Hematopoietic multipotent progenitor cell treated with erythropoietin and hydrocortisone succinate and interleukin-3 and kit ligand, for 15 days (in vitro differentiated cells): ENCODE measurements at regions not wholly inside any gene's neighbourhood (a gene's known extent, or its start where the extent isn't known, plus 50 kb on each side); places are given as distances from the start of the nearest gene placed in this dataset.
"Not testable (repeated sequence)": the region's sequence is repeated elsewhere in the genome, so short reads cannot be mapped to it uniquely, and the experiment has no call there.

Experiments
- DNase-seq: peaks from one replicate; pipeline ENCODE4 v3.0.0-alpha.2; 2015; ENCODE audit warnings: low spot score

- no peak for DNase-seq
These were observed 87.7 kb downstream of the DCK start for GRCh38 chr4:71081192-71081591.

GRCh38 chr4:71093745-71094144 lies 100.3 kb downstream of the DCK start:
- no peak for DNase-seq

GRCh38 chr4:71094201-71094600 lies 100.8 kb downstream of the DCK start:
- no peak for DNase-seq

- no peak for DNase-seq
These were observed 101.7 kb downstream of the DCK start for GRCh38 chr4:71095141-71095540.

DNA sequence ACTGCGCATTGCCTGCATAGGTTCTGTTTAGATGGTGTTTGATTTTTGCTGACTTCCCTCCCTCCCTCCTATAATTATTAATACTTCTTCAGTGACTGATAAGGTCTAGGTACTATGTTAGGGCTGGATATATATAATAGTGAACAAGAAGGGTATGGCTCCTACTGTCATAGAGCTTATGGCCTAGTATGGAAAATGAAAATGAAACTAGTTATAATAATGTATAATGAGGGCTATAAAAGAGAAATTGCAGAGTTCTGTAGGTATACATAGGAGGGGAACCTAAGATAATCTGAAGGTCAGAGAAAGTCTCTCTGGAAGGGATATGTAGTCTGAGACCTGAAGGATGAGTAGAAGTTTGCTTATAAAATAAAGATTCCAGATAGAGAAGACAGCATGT lies 102.1 kb downstream of the DCK start:
- no peak for DNase-seq

DNA sequence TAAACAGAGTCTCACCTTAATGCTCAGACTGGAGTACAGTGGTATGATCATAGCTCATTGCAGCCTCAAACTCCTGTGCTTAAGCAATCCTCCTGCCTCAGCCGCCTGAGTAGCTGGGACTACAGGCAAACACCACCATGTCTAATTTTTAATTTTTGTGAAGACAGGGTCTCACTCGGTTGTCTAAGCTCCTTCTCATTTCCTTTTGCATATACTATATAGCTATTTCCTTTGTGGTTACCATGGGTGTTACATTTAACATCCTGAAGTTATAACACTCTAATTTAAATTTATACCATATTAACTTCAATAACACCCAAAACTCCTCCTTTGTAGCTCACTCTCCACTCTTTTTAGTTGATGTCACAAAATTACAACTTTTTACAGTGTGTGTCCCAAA lies 114.3 kb downstream of the DCK start:
- DNase-seq, result no peak

GRCh38 chr4:71110499-71110898 lies 117.0 kb downstream of the DCK start:
- DNase-seq, result no peak

GRCh38 chr4:71111133-71111532 lies 117.7 kb downstream of the DCK start:
- not testable (repeated sequence) for DNase-seq

DNA sequence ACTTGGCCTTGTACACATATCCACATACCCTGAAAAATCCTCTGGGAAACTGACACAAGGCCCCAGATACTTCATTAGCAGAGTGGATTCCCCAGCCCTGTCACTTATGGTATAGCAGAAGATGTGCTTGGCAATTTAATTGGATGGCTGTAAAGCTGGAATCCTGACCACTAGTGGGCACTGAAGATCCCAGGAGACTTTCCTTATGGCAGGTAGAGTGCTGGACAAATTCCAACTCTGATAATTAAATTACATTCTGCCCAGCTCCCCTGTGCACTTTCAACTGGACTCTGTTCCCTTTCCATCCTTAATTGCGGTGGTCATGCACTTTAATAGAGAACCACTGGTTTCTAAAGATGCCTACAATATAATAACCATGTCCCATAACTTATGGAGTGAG lies 119.8 kb downstream of the DCK start:
- DNase-seq, result no peak

GRCh38 chr4:71120831-71121524 lies 127.5 kb downstream of the DCK start:
- DNase-seq, result no peak

- no peak for DNase-seq
These were observed 130.5 kb downstream of the DCK start for GRCh38 chr4:71123951-71124350.

DNA sequence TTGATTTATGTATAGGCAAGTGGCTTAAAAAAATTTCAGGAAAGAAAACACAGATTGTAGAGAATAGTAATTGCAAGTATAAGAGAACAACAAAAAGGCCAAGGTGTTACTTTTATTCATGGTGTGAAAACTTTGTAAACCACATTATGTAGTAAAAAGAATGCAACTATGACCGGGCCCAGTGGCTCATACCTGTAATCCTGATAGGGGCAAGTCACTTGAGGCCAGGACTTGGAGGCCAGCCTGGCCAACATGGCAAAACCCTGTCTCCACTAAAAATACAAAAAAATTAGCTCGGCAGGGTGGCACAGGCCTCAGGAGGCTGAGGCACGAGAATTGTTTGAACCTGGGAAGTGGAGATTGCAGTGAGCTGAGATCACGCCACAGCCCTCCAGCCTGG lies 131.7 kb downstream of the DCK start:
- DNase-seq, result no peak

DNA sequence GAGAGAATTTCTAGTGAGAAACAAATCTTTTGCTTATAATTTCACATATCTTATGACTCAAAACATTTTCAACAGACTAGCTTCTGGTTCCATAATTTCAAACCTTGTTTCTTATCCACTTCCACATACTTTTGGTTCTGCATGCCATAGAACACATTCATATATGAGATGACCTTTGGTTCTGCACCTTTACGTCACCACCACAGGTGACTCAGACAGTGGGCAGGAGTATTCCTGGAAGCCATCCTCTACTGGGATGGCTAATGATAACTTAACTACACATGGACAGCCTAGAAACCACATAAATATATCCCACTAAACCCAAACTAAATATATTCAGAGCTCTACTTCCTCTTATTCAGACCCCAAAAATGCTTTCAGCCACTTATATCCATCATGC lies 133.3 kb downstream of the DCK start:
- no peak for DNase-seq

GRCh38 chr4:71130827-71131603 lies 137.6 kb downstream of the DCK start:
- DNase-seq, result no peak

DNA sequence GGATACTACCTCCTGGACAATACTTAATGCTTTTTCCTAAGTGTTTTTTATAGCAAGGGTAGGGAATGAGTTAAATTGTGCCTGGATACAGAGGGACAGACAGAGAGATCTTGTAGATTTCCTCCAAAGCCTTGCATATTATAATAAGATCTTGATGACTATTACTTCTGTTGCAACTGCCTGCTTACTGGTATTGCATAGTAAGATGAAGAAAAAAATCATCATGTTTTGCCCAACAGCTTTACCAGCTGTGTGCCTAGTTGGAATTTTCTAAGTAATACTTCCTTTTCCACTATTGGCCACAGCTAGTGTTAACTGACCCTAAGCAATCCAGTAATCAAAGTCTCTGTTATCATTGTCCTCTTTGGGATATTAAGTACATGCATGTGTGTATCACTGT lies 139.0 kb downstream of the DCK start:
- no peak for DNase-seq

DNA sequence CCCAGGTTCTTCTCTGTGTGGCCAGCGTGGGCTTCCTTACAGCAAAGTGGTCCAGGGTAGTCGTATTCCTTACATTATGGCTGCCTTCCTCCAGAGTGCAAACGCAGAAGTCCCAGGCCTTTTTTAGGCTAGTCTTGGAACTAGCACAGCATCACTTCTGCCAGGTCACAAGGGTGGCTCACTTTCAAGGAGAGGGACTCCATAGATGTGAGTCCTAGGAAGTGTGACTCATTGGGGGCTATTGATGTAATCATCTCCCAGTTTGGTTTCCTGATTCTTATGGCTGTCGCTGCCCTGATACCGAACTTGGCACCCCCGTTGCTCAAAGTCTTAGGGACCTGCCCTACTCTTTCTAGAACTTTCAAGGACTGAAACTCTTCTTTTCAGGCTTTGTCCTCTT lies 140.0 kb downstream of the DCK start:
- DNase-seq, result no peak

DNA sequence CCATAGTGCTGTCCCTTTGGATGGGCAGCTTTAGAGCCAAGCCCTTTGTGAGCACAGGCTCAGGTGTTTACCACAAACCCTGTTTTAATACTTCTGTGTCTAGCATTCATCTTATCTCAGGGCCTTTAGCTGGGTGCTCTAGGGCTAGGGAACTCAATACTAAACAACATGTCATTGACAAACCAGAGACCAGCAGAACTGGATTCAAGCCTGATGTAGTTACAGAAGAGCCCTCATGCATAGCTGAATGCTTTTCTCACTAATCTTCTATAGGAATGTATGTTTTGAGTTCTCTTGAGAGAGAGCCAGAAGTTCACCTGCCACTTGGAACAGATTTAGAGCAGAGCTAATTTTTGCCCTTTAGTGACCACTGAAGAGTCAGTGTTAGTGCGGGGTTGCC lies 142.6 kb downstream of the DCK start:
- DNase-seq, result no peak

DNA sequence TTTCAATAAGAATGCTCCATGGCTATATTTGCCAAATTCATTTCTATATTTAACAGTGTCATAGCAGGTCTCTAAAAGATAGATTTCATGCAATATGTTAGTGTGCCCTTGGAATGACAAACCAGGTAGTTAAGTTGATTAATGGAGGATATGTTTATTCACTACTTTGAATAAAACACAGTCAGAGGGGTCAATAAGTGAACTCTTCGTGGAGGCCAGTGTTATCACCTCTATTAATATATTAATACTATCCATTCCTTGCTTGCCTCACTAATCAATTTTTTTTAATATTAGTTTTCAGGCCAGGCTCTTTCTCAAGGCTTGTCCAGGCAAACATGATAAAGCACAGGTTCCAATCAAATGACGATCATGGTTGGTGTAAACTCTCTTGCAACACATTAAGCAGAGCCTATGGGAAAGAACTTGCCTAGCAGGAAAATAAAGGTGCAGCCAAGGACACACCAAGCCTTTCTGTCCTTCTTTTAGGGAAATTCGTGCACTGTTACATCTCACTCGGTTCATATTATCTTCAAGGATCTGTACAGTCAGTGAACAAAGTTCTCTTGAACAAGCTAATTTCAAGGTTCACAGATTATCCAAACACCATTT lies 144.7 kb downstream of the DCK start:
- DNase-seq, result no peak

- no peak for DNase-seq
These were observed 147.1 kb downstream of the DCK start for GRCh38 chr4:71140563-71140962.

DNA sequence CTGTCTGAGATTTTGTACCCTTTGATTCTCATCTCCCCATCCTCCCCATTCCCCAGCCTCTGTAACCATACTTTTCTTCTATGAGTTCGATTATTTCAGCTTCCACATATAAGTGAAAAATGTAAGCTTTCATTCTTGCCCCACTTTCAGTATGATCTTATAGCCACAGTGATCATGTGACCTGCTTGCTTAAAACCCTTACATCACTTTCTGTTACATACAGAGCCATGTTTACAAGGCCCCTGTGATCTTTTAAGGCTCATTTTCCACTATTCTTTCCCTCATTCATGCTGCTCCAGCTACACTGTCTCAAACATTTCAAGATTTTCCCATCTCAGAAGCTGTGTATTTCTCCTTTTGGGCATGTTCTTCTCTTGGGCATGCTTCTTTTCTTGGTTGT lies 147.7 kb downstream of the DCK start:
- DNase-seq, result no peak

- DNase-seq, result no peak
These were observed 153.8 kb downstream of the DCK start for GRCh38 chr4:71147261-71147660.

GRCh38 chr4:71148545-71148944 lies 155.1 kb downstream of the DCK start:
- no peak for DNase-seq

- no peak for DNase-seq
These were observed 157.6 kb downstream of the DCK start for GRCh38 chr4:71151054-71151453.
